PFSK-1 (cell line): ENCODE measurements at regions not wholly inside any gene's neighbourhood (a gene's known extent, or its start where the extent isn't known, plus 50 kb on each side); places are given as distances from the start of the nearest gene placed in this dataset.

Source experiments
- POLR2AphosphoS5 ChIP-seq: IDR thresholded peaks from 2 replicates; pipeline ENCODE4 v1.6.1; 2012; ENCODE audit warnings: low read depth, mild to moderate bottlenecking, control low read depth, low read length, moderate library complexity
- REST ChIP-seq, 2 experiments: IDR thresholded peaks; 2 replicates each; pipeline versions ENCODE4 v1.6.1 to v1.8.0; 2011 to 2012; ENCODE audit warnings: low read depth in 2 of 2, low read length in 2 of 2, control low read depth in 1 of 2, inconsistent platforms in 1 of 2, mild to moderate bottlenecking in 1 of 2, moderate library complexity in 1 of 2; ENCODE audit not compliant: insufficient read depth in 1 of 2
- SIN3A ChIP-seq: IDR thresholded peaks from 2 replicates; pipeline ENCODE4 v1.6.1; 2012; ENCODE audit warnings: mild to moderate bottlenecking, low read length, moderate library complexity, borderline replicate concordance; ENCODE audit not compliant: insufficient read depth
- TAF1 ChIP-seq: IDR thresholded peaks from 2 replicates; pipeline ENCODE4 v1.6.1; 2012; ENCODE audit warnings: low read length, control low read depth, borderline replicate concordance; ENCODE audit not compliant: insufficient read depth

- TF ChIP-seq POLR2AphosphoS5 (no peak), TAF1 (no peak), SIN3A (no peak), REST (IDR thresholded peaks at IDR 0.05; ENCODE audit: insufficient read depth in 1 of 2, low read depth in 2 of 2, low read length in 2 of 2) (no peak)
Observed at GRCh38 chr21:43363506-43364260, 63.2 kb downstream of the SIK1 start.
